Pancreas (tissue), 10 donors: ENCODE measurements at regions not wholly inside any gene's neighbourhood (a gene's known extent, or its start where the extent isn't known, plus 50 kb on each side); places are given as distances from the start of the nearest gene placed in this dataset.
"Not testable (repeated sequence)": the region's sequence is repeated elsewhere in the genome, so short reads cannot be mapped to it uniquely, and the experiment has no call there.

Source experiments
- ATAC-seq, 4 donors: fragments of 200-7000 bp; cut with Tn5 transposase; one replicate each; pipeline versions ENCODE4 v1.8.0 to v1.9.1; 2020; ENCODE audit warnings: mild to moderate bottlenecking in 4 of 4, moderate library complexity in 4 of 4
- DNase-seq, 6 donors: peaks; one replicate each; pipeline ENCODE4 v3.0.0-alpha.2; 2020
- FAIRE-seq: peaks from 2 replicates; lab custom pipeline; 2012; peaks lifted over from hg19 to GRCh38; lab: Jason Lieb, UNC
- H3K27ac ChIP-seq, 4 donors: fragments of 200-600 bp; sonication (generic); 1 replicate in 3 of 4; 2 replicates in 1 of 4; pipeline versions ENCODE4 v1.5.0 to v1.8.0; 2020
- H3K27me3 ChIP-seq, 4 donors: fragments of 200-600 bp; one replicate each; pipeline ENCODE4 v1.8.0; 2021
- H3K36me3 ChIP-seq, 3 donors: fragments of 200-600 bp; sonication (generic) in 1 of 3; one replicate each; pipeline versions ENCODE4 v1.5.0 to v1.8.0; 2020 to 2021
- H3K4me1 ChIP-seq, 3 donors: fragments of 200-600 bp; one replicate each; pipeline ENCODE4 v1.8.0; 2021
- H3K4me3 ChIP-seq, 4 donors: fragments of 200-600 bp; sonication (generic) in 2 of 4; one replicate each; pipeline versions ENCODE4 v1.5.0 to v1.8.0; 2020 to 2021
- H3K9me3 ChIP-seq, 4 donors: fragments of 200-600 bp; one replicate each; pipeline ENCODE4 v1.8.0; 2021
- CTCF ChIP-seq, 4 donors: fragments of 200-600 bp; sonication (generic) in 3 of 4; IDR thresholded peaks; one replicate each; pipeline versions ENCODE4 v1.5.0 to v1.8.0; 2021; ENCODE audit warnings: antibody characterized with exemption in 4 of 4
- WGBS, 2 donors: extraction: QIAGEN DNeasy Blood & Tissue Kit; methylation state at CpG; one replicate each; pipeline ENCODE4 v1.1.7; 2013; 5-methylcytosine and 5-hydroxymethylcytosine counted together
- intact Hi-C, 3 donors: fragments of 100-400 bp; cut with DNase I; formaldehyde crosslinking; loops; one replicate each; pipeline versions ENCODE4 v1.11.1 to v1.14.2; 2022
- donor health status: healthy with polysubstance abuse.
- donor health status: DM: no; HTN: no; CAD: no; lungs with moderate emphysema.
- donor health status: DM: no; HTN: no; CAD: no.
- donor health status: control.
- donor health status: control.
- donor health status: Bipolar disorder and iron deficiency.
- donor health status: DM: yes; HTN: yes; CAD: no.
- donor health status: DM: no; HTN: no; CAD: no.
- donor health status: DM: no; HTN: no; CAD: no.
- donor health status: DM: yes; HTN: yes; CAD: no.

DNA sequence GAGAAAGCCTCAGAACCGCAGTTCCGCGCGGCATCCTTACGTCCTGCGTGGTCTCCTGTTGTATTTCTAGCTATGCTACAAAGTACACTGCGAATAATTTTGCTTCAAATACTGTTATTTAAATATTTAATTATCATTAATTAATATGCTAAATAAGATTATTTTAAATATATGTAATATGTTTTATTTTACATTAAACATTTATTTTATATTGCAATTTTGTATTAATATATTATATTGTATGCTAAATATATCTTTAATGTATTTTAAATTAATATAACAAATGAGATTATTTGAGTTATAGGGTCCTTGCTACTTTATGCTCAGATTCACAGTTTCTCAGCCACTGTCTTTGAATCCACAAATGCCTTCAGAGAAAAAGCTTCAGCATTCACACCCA is 436.7 kb downstream of the BRD1 start:
- no peaks in the 10 kb centered on the region for H3K4me1 ChIP-seq
- DNase-seq, result no peak
- FAIRE-seq, result no peak
- TF ChIP-seq CTCF (IDR thresholded peaks at IDR 0.05), result no peak
- ATAC-seq, result no peak
- no peaks in the 10 kb centered on the region for H3K36me3 ChIP-seq
- no peaks in the 10 kb centered on the region for H3K9me3 ChIP-seq
- H3K4me3 ChIP-seq, result no peak overlapping the region
- H3K27me3 ChIP-seq, result peaks cover 0 to 5% (median 0%) of the 10 kb centered on the region in 4 donors
- whole genome bisulfite sequencing, 2 donors, result 83 to 91% methylated on average over 7 of the region's 7 CpGs
- no peak overlapping the region for H3K27ac ChIP-seq
- intact Hi-C loops, result no loop called here

- 31 to 40% methylated on average over 6 to 7 of the region's 7 CpGs for WGBS, 2 donors
- not testable (repeated sequence) for ATAC-seq
Observed at GRCh38 chr22:49383909-49384308, 443.8 kb downstream of the BRD1 start.

DNA sequence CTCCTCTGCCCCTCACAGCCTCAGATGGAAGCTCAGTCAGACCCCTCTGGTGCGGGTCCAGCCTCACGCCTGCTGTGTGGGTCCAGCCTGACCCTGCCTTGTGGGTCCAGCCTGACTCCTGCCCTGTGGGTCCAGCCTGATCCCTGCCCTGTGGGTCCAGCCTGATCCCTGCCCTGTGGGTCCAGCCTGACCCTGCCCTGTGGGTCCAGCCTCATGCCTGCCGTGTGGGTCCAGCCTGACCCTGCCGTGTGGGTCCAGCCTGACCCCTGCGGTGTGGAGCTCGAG is 445.3 kb downstream of the BRD1 start:
- H3K36me3 ChIP-seq, result no peaks in the 10 kb centered on the region
- intact Hi-C loops, result no loop called here
- no peak overlapping the region for H3K27ac ChIP-seq
- 58 to 60% methylated on average over 6 of the region's 6 CpGs for WGBS, 2 donors
- DNase-seq, result no peak
- H3K4me1 ChIP-seq, result no peaks in the 10 kb centered on the region
- no peak for FAIRE-seq
- no peaks in the 10 kb centered on the region for H3K27me3 ChIP-seq
- no peak overlapping the region for H3K4me3 ChIP-seq
- ATAC-seq, result no peak
- no peaks in the 10 kb centered on the region for H3K9me3 ChIP-seq
- TF ChIP-seq CTCF (IDR thresholded peaks at IDR 0.05), result no peak

More at GRCh38 chr22:49383909-49384308, 443.8 kb downstream of the BRD1 start:
- H3K4me1 ChIP-seq, intact Hi-C loops, H3K27me3 ChIP-seq, DNase-seq, H3K36me3 ChIP-seq, H3K4me3 ChIP-seq, H3K27ac ChIP-seq, H3K9me3 ChIP-seq, FAIRE-seq: not testable (repeated sequence)

DNA sequence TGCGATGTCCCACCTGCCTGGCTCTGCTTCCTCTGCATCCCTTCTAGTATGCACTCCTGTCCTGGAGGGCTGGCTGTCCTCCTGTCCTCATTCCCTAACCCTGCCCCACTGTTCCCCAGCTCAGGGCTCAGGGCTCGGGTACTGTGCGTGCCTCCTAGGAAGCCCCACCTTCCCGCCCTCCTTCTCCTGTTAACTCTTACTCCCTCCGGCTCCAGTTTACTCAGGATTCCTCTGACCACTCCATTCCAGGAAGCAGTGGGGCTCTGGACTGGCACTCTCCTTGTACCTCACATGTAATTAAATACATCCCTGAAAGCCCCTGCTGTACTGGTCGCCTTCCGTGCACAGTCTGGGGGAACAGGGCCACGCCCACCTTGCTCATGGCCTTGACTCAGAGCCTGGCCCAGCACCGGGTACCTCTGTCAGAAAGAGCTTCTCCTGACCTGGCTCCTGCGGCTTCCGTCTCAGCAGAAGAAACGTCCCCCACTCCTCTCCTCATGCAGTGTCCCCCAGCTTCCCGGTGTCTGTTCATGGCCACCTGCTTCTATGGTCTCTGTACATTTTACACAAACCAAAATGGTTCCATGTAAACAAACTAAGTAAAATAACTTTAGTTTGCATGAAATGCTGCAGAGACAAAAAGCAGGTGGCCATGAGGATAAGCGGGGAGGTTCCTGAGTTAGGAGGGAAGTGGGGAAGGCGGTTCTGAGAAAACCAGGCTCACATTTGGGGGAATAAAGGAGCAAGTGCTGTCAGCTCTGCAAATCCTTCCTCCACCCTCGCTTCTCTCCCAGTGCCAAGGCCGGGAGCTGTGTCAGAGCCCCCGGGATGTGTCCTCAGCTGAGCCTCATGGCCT is 445.9 kb downstream of the BRD1 start:
- Histone ChIP-seq H3K4me1 (no peaks in the 10 kb centered on the region), H3K27ac (no peak overlapping the region), H3K4me3 (no peak overlapping the region), H3K36me3 (no peaks in the 10 kb centered on the region), H3K27me3 (no peaks in the 10 kb centered on the region), H3K9me3 (no peaks in the 10 kb centered on the region)
- 31 to 35% methylated on average over 18 of the region's 18 CpGs for WGBS, 2 donors
- no peak for FAIRE-seq
- ATAC-seq, result no peak
- intact Hi-C loops, result no loop called here
- TF ChIP-seq CTCF (IDR thresholded peaks at IDR 0.05), result no peak
- DNase-seq, result no peak

DNA sequence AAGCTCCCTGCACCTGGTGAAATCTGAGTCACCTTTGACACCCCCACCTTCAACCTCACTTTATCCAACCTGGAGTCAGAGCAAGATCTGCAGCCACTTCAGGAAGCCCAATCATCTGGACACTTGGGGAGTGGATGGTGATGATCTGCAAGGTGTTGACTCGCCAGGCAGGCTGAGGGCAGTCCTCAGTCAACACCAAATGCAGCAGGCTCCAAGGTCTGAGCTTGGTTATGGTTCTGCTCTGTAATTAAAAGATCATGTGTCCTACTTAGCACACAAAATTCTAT is 446.9 kb downstream of the BRD1 start:
- 15 to 16% methylated on average over 1 of the region's 1 CpG for WGBS, 2 donors
- H3K27me3 ChIP-seq, result no peaks in the 10 kb centered on the region
- no peak for ATAC-seq

More for the DNA sequence above, 446.9 kb downstream of the BRD1 start:
- no peak for TF ChIP-seq CTCF (IDR thresholded peaks at IDR 0.05)
- intact Hi-C loops, result no loop called here
- Histone ChIP-seq H3K27ac (no peak overlapping the region), H3K4me3 (no peak overlapping the region), H3K9me3 (no peaks in the 10 kb centered on the region), H3K36me3 (no peaks in the 10 kb centered on the region), H3K4me1 (no peaks in the 10 kb centered on the region)
- DNase-seq, result no peak
- FAIRE-seq, result no peak
